ENCODE measurements at regions not wholly inside any gene's neighbourhood (a gene's known extent, or its start where the extent isn't known, plus 50 kb on each side); places are given as distances from the start of the nearest gene placed in this dataset.

GRCh38 chr6:50288241-50288640 lies 238.5 kb upstream of the DEFB112 start:
- H3K23ac ChIP-seq (ENCODE audit: low read depth, low read length): no peak overlapping the region
- no peak overlapping the region for H2BK20ac ChIP-seq (ENCODE audit: low read depth, low read length)
- BruUV-seq (replicated peaks): no TSS peak
- no peak overlapping the region for H2AFZ ChIP-seq (replicated peaks; ENCODE audit: low read length, poor library complexity)
- H3K27me3 ChIP-seq (ENCODE audit: control insufficient read depth, insufficient read depth, low read length): no peaks in the 10 kb centered on the region
- no peak overlapping the region for H4K8ac ChIP-seq (ENCODE audit: low read depth in 2 of 2, low read length in 2 of 2)
- H3K36me3 ChIP-seq (ENCODE audit: control insufficient read depth, insufficient read depth, low read length): no peaks in the 10 kb centered on the region
- H3K79me1 ChIP-seq (ENCODE audit: low read depth in 1 of 2, low read length in 2 of 2): no peaks in the 10 kb centered on the region
- dilution Hi-C loops (cut with HindIII; ENCODE audit: low sequenced_read_pairs, unreplicated experiment) (no loop called here), in situ Hi-C loops (cut with MboI; ENCODE audit: low sequenced_read_pairs) (no loop called here), intact Hi-C loops (cut with micrococcal nuclease) (no loop called here)
- WGBS, 2 experiments (ENCODE audit: extremely low coverage in 2 of 2, insufficient read length in 1 of 2): no CpG with 5 or more reads among the region's 1 CpG
- H3K14ac ChIP-seq (replicated peaks; ENCODE audit: low read depth, low read length): no peak overlapping the region
- no peak for TF ChIP-seq ELK1 (IDR thresholded peaks at IDR 0.05; ENCODE audit: borderline replicate concordance, low read depth, low read length)
- TF ChIP-seq MAFK (IDR thresholded peaks at IDR 0.05; ENCODE audit: low read depth, low read length): peak; percentile 52
- H3K4me3 ChIP-seq (ENCODE audit: insufficient read depth, low read depth, low read length): no peak overlapping the region
- H3K27ac ChIP-seq (ENCODE audit: insufficient read depth, low read length): no peak overlapping the region
- ATAC-seq (ENCODE audit: low read depth) (no peak), DNase-seq (no peak)
- no peak overlapping the region for H3K56ac ChIP-seq (ENCODE audit: extremely low read depth, insufficient read depth, low read length)
- no peaks in the 10 kb centered on the region for H3K9me1 ChIP-seq (ENCODE audit: insufficient read depth, low read length)
- H2AK9ac ChIP-seq (replicated peaks; ENCODE audit: low read depth, low read length, poor library complexity): no peak overlapping the region
- no peak overlapping the region for H3K18ac ChIP-seq (ENCODE audit: low read depth, low read length)
- no peaks in the 10 kb centered on the region for H3K9me3 ChIP-seq (ENCODE audit: control insufficient read depth, insufficient read depth, low read length)
- H4K20me1 ChIP-seq (ENCODE audit: insufficient read depth, low read length): no peaks in the 10 kb centered on the region
- H3K4ac ChIP-seq (ENCODE audit: low read depth, low read length): no peak overlapping the region
- no peak overlapping the region for H3K4me2 ChIP-seq (ENCODE audit: low read depth, low read length)
- H3K9ac ChIP-seq (ENCODE audit: low read depth, low read length): no peak overlapping the region
- H2BK5ac ChIP-seq (ENCODE audit: low read depth, low read length, poor library complexity, severe bottlenecking): no peak overlapping the region
- CTCF ChIA-PET: no interaction called here
- H2BK120ac ChIP-seq (ENCODE audit: low read depth, low read length): no peak overlapping the region
- no peak overlapping the region for H4K5ac ChIP-seq (ENCODE audit: low read depth, low read length)
- H2BK15ac ChIP-seq (ENCODE audit: low read depth, low read length): no peak overlapping the region
- POLR2A ChIA-PET (ENCODE audit: unreplicated experiment): no interaction called here
- H4K91ac ChIP-seq (ENCODE audit: insufficient read depth, low read depth, low read length): no peak overlapping the region
- H3K4me1 ChIP-seq (ENCODE audit: control insufficient read depth, insufficient read depth, low read length): no peaks in the 10 kb centered on the region
- no peak overlapping the region for H2AK5ac ChIP-seq (ENCODE audit: low read depth, low read length)
